DND-41 (cell line): ENCODE measurements at regions not wholly inside any gene's neighbourhood (a gene's known extent, or its start where the extent isn't known, plus 50 kb on each side); places are given as distances from the start of the nearest gene placed in this dataset.

ENCODE experiments used
- ATAC-seq: fragments of 200-7000 bp; cut with Tn5 transposase; 3 replicates; pipeline ENCODE4 v1.9.1; 2021; ENCODE audit warnings: low read depth; ENCODE audit not compliant: insufficient read depth
- DNase-seq: peaks from one replicate; pipeline ENCODE4 v3.0.0-alpha.2; 2020
- H2AFZ ChIP-seq: 2 replicates; pipeline ENCODE4 v1.6.0; 2012; ENCODE audit warnings: low read depth, low read length
- H3K27ac ChIP-seq: 2 replicates; pipeline ENCODE4 v1.5.1; 2012; ENCODE audit warnings: low read length, inconsistent platforms
- H3K27me3 ChIP-seq: fragments of 200-600 bp; sonication (generic); 2 replicates; pipeline ENCODE4 v1.6.0; 2012; ENCODE audit warnings: low read length, mild to moderate bottlenecking, inconsistent platforms; ENCODE audit not compliant: insufficient read depth, poor library complexity
- H3K36me3 ChIP-seq: 2 replicates; pipeline ENCODE4 v1.5.1; 2012; ENCODE audit warnings: low read length, inconsistent platforms; ENCODE audit not compliant: insufficient read depth
- H3K4me1 ChIP-seq: 2 replicates; pipeline ENCODE4 v1.5.1; 2012; ENCODE audit warnings: mild to moderate bottlenecking, low read length; ENCODE audit not compliant: insufficient read depth
- H3K4me2 ChIP-seq: 2 replicates; pipeline ENCODE4 v1.6.0; 2012; ENCODE audit warnings: mild to moderate bottlenecking, moderate library complexity, low read length, inconsistent platforms; ENCODE audit not compliant: insufficient read depth
- H3K4me3 ChIP-seq, 2 experiments: fragments of 200-600 bp in 1 of 2; shearing (Covaris generic) in 1 of 2; 2 replicates each; pipeline ENCODE4 v1.5.1; 2012 to 2016; ENCODE audit warnings: inconsistent platforms in 2 of 2, low read length in 2 of 2, mild to moderate bottlenecking in 2 of 2, low read depth in 1 of 2, moderate library complexity in 1 of 2
- H3K79me2 ChIP-seq: 2 replicates; pipeline ENCODE4 v1.6.0; 2012; ENCODE audit warnings: low read length, inconsistent platforms; ENCODE audit not compliant: insufficient read depth
- H3K9ac ChIP-seq: 2 replicates; pipeline ENCODE4 v1.6.0; 2012; ENCODE audit warnings: low read depth, mild to moderate bottlenecking, inconsistent platforms, low read length, moderate library complexity
- H3K9me3 ChIP-seq: 2 replicates; pipeline ENCODE4 v1.5.1; 2012; ENCODE audit warnings: low read length, moderate library complexity, mild to moderate bottlenecking, inconsistent platforms; ENCODE audit not compliant: insufficient read depth, severe bottlenecking
- H4K20me1 ChIP-seq: 2 replicates; pipeline ENCODE4 v1.6.0; 2012; ENCODE audit warnings: low read length; ENCODE audit not compliant: insufficient read depth
- CTCF ChIP-seq: IDR thresholded peaks from 2 replicates; pipeline ENCODE4 v1.5.1; 2012; ENCODE audit warnings: borderline replicate concordance, low read length, moderate library complexity, mild to moderate bottlenecking; ENCODE audit not compliant: poor library complexity, severe bottlenecking; ENCODE audit errors: extremely low read depth
- EZH2 ChIP-seq: IDR thresholded peaks from 3 replicates; pipeline ENCODE4 v1.6.1; 2012; ENCODE audit warnings: borderline replicate concordance, low read depth, mild to moderate bottlenecking, moderate library complexity, low read length, inconsistent platforms; ENCODE audit not compliant: severe bottlenecking

DNA sequence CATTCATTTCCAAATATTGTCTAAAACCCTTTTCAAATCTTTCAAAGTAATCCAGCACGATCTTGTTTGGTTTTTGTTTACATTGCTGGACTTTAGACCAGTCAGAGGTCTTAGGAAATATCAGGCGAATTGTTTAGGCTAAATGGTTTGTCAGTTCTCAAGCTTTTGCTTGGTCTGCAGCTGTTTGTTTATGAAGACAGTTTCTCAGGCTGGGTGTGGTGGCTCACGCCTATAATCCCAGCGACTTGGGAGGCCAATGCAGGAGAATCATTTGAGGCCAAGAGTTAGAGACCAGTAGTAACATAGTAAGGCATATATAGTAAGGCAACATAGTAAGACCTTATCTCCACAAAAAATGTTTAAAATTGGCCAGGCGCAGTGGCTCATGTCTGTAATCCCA lies 77.5 kb downstream of the DNTTIP2 start:
- ATAC-seq: no peak

GRCh38 chr1:93800856-93801255 lies 78.2 kb downstream of the DNTTIP2 start:
- Histone ChIP-seq H2AFZ (no peak overlapping the region), H3K27ac (no peak overlapping the region), H3K9me3 (no peaks in the 10 kb centered on the region), H3K4me2 (no peak overlapping the region), H3K4me1 (no peaks in the 10 kb centered on the region), H4K20me1 (no peaks in the 10 kb centered on the region), H3K4me3 (no peak overlapping the region), H3K79me2 (no peaks in the 10 kb centered on the region), H3K36me3 (no peaks in the 10 kb centered on the region), H3K9ac (no peak overlapping the region), H3K27me3 (no peaks in the 10 kb centered on the region)
- DNase-seq (no peak), ATAC-seq (no peak)
- TF ChIP-seq CTCF: no peak
- TF ChIP-seq EZH2: no peak

More for the DNA sequence above, 77.5 kb downstream of the DNTTIP2 start:
- Histone ChIP-seq H3K27me3 (no peaks in the 10 kb centered on the region), H2AFZ (no peak overlapping the region), H3K36me3 (no peaks in the 10 kb centered on the region), H3K27ac (no peak overlapping the region), H4K20me1 (no peaks in the 10 kb centered on the region), H3K79me2 (no peaks in the 10 kb centered on the region), H3K9ac (no peak overlapping the region), H3K9me3 (no peaks in the 10 kb centered on the region), H3K4me1 (no peaks in the 10 kb centered on the region), H3K4me2 (no peak overlapping the region), H3K4me3 (no peak overlapping the region)
- no peak for DNase-seq
- no peak for TF ChIP-seq EZH2
- no peak for TF ChIP-seq CTCF

GRCh38 chr1:93798291-93798690 lies 80.7 kb downstream of the DNTTIP2 start:
- Histone ChIP-seq H2AFZ (no peak overlapping the region), H3K9ac (no peak overlapping the region), H3K27me3 (no peaks in the 10 kb centered on the region), H3K4me1 (no peaks in the 10 kb centered on the region), H4K20me1 (no peaks in the 10 kb centered on the region), H3K4me2 (no peak overlapping the region), H3K4me3 (no peak overlapping the region), H3K36me3 (no peaks in the 10 kb centered on the region), H3K79me2 (no peaks in the 10 kb centered on the region), H3K9me3 (no peaks in the 10 kb centered on the region), H3K27ac (no peak overlapping the region)
- ATAC-seq: no peak
- TF ChIP-seq EZH2: no peak
- no peak for TF ChIP-seq CTCF
- no peak for DNase-seq

- H3K9ac ChIP-seq: no peak overlapping the region
- no peak overlapping the region for H2AFZ ChIP-seq
- no peaks in the 10 kb centered on the region for H4K20me1 ChIP-seq
- TF ChIP-seq CTCF (no peak), EZH2 (no peak)
- no peak for DNase-seq
- H3K4me3 ChIP-seq: no peak overlapping the region
- ATAC-seq: no peak
- no peak overlapping the region for H3K4me2 ChIP-seq
- no peaks in the 10 kb centered on the region for H3K4me1 ChIP-seq
- H3K36me3 ChIP-seq: no peaks in the 10 kb centered on the region
- H3K9me3 ChIP-seq: no peaks in the 10 kb centered on the region
- H3K79me2 ChIP-seq: no peaks in the 10 kb centered on the region
- H3K27me3 ChIP-seq: no peaks in the 10 kb centered on the region
- H3K27ac ChIP-seq: no peak overlapping the region
Measured at GRCh38 chr1:93784538-93784937, 94.5 kb downstream of the DNTTIP2 start.
